Esophagus squamous epithelium (tissue), 5 donors: ENCODE measurements at regions not wholly inside any gene's neighbourhood (a gene's known extent, or its start where the extent isn't known, plus 50 kb on each side); places are given as distances from the start of the nearest gene placed in this dataset.

Source experiments
- DNase-seq: peaks from one replicate; lab custom pipeline; 2025; lab: John Stamatoyannopoulos, UW
- H3K27ac ChIP-seq, 4 donors: fragments of 200-600 bp; sonication (generic); one replicate each; pipeline ENCODE4 v1.5.1; 2016 to 2019; ENCODE audit warnings: mild to moderate bottlenecking in 1 of 4
- H3K27me3 ChIP-seq, 4 donors: fragments of 200-600 bp; sonication (generic); 1 replicate in 3 of 4; 2 replicates in 1 of 4; pipeline versions ENCODE4 v1.5.1 to v1.6.0; 2017 to 2021; ENCODE audit warnings: antibody characterized with exemption in 1 of 4
- H3K36me3 ChIP-seq, 3 donors: fragments of 200-600 bp; sonication (generic); one replicate each; pipeline ENCODE4 v1.5.1; 2016 to 2019
- H3K4me1 ChIP-seq, 3 donors: fragments of 200-600 bp; sonication (generic); one replicate each; pipeline ENCODE4 v1.5.1; 2017 to 2019
- H3K4me3 ChIP-seq, 4 donors: fragments of 200-600 bp; sonication (generic); 1 replicate in 3 of 4; 2 replicates in 1 of 4; pipeline ENCODE4 v1.5.1; 2016 to 2019; ENCODE audit warnings: mild to moderate bottlenecking in 2 of 4, moderate library complexity in 1 of 4
- H3K9me3 ChIP-seq, 3 donors: fragments of 200-600 bp; sonication (generic); one replicate each; pipeline ENCODE4 v1.5.1; 2016 to 2019
- POLR2A ChIP-seq, 4 donors: fragments of 450-650 bp; IDR thresholded peaks; one replicate each; pipeline ENCODE4 v1.6.1; 2017; ENCODE audit warnings: antibody characterized with exemption in 4 of 4, mild to moderate bottlenecking in 4 of 4, moderate library complexity in 3 of 4
- WGBS, 2 donors: methylation state at CpG; one replicate each; pipeline ENCODE4 v1.1.5; 2018; 5-methylcytosine and 5-hydroxymethylcytosine counted together
- intact Hi-C: fragments of 100-400 bp; cut with DNase I; formaldehyde crosslinking; loops from one replicate; pipeline ENCODE4 v1.15.0; 2022
- TF ChIP-seq, protein P1 (sequence below), 6 experiments: fragments of 450-650 bp in 4 of 6; fragments of 200-600 bp in 2 of 6; sonication (generic) in 2 of 6; IDR thresholded peaks; one replicate each; pipeline ENCODE4 v1.5.1; 2016 to 2019; ENCODE audit warnings: antibody characterized with exemption in 6 of 6, mild to moderate bottlenecking in 4 of 6, moderate library complexity in 4 of 6
- donor health status: DM: yes; HTN: yes; CAD: no.

DNA sequence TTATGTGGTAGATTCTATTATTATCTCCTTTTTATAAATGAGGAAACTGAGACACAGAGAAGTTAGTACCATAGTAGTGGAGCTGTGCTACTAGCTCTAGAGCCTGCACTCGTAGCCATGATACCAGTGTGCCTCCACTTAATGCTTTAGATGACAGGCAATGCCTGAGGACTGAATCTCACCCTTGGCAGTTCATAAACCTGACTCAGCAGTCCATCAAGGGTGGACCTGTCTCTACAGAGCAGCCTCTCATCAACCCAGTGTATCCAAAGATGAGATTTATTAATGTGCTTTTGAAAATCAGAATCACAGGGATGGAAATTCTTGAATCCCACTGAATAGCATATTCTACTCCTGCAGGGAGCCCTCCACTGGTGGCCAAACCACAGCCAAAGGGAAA lies 483.2 kb upstream of the DIPK2B start:
- no peak for TF ChIP-seq POLR2A (IDR thresholded peaks at IDR 0.05)
- TF ChIP-seq, protein P1, sequence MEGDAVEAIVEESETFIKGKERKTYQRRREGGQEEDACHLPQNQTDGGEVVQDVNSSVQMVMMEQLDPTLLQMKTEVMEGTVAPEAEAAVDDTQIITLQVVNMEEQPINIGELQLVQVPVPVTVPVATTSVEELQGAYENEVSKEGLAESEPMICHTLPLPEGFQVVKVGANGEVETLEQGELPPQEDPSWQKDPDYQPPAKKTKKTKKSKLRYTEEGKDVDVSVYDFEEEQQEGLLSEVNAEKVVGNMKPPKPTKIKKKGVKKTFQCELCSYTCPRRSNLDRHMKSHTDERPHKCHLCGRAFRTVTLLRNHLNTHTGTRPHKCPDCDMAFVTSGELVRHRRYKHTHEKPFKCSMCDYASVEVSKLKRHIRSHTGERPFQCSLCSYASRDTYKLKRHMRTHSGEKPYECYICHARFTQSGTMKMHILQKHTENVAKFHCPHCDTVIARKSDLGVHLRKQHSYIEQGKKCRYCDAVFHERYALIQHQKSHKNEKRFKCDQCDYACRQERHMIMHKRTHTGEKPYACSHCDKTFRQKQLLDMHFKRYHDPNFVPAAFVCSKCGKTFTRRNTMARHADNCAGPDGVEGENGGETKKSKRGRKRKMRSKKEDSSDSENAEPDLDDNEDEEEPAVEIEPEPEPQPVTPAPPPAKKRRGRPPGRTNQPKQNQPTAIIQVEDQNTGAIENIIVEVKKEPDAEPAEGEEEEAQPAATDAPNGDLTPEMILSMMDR (IDR thresholded peaks at IDR 0.05) = no peak
- Histone ChIP-seq H3K36me3 (no peaks in the 10 kb centered on the region), H3K27me3 (no peaks in the 10 kb centered on the region), H3K4me1 (no peaks in the 10 kb centered on the region), H3K9me3 (no peaks in the 10 kb centered on the region), H3K4me3 (no peak overlapping the region), H3K27ac (no peak overlapping the region)
- WGBS, 2 donors = 25 to 33% methylated on average over 1 of the region's 1 CpG
- intact Hi-C loops = no loop called here
- no peak for DNase-seq

DNA sequence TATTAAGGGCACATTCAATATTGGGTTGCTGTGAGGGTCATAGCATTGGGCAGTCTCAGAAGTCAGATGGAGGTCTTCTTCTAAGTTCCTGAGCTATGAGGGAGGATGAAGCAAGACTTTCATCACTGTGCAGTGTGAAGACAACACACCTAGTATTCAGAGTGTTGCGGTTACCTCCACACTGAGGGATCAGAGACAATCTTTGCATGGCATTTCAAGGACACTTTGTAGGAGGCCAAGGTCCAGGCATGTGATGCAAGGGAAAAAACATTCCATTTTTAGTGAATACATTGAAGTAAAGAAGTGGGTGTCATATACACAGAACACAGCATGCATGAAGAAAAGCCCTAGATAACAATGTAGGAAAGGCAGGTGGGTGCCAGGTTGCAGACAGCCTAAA lies 481.2 kb upstream of the DIPK2B start:
- Histone ChIP-seq H3K4me1 (no peaks in the 10 kb centered on the region), H3K9me3 (no peaks in the 10 kb centered on the region), H3K27ac (no peak overlapping the region), H3K27me3 (no peaks in the 10 kb centered on the region), H3K36me3 (no peaks in the 10 kb centered on the region), H3K4me3 (no peak overlapping the region)
- no peak for DNase-seq
- WGBS, 2 donors = 100% methylated on average over 1 of the region's 1 CpG
- TF ChIP-seq, protein P1 (IDR thresholded peaks at IDR 0.05) = no peak
- no peak for TF ChIP-seq POLR2A (IDR thresholded peaks at IDR 0.05)
- intact Hi-C loops = no loop called here

GRCh38 chrX:45669715-45670340 lies 469.2 kb upstream of the DIPK2B start:
- DNase-seq = no peak
- Histone ChIP-seq H3K9me3 (no peaks in the 10 kb centered on the region), H3K4me3 (no peak overlapping the region), H3K36me3 (no peaks in the 10 kb centered on the region), H3K27ac (no peak overlapping the region), H3K27me3 (no peaks in the 10 kb centered on the region), H3K4me1 (no peaks in the 10 kb centered on the region)
- TF ChIP-seq POLR2A (IDR thresholded peaks at IDR 0.05) = no peak
- TF ChIP-seq, protein P1 (IDR thresholded peaks at IDR 0.05) = no peak
- intact Hi-C loops = no loop called here
- WGBS, 2 donors = 47 to 87% methylated on average over 4 to 5 of the region's 5 CpGs

- no peak for DNase-seq
These were observed 468.2 kb upstream of the DIPK2B start for GRCh38 chrX:45668686-45669443.

GRCh38 chrX:45667666-45668065 lies 467.0 kb upstream of the DIPK2B start:
- Histone ChIP-seq H3K4me1 (no peaks in the 10 kb centered on the region), H3K4me3 (no peak overlapping the region), H3K36me3 (no peaks in the 10 kb centered on the region), H3K27ac (no peak overlapping the region), H3K27me3 (no peaks in the 10 kb centered on the region), H3K9me3 (no peaks in the 10 kb centered on the region)
- no peak for TF ChIP-seq POLR2A (IDR thresholded peaks at IDR 0.05)
- TF ChIP-seq, protein P1 (IDR thresholded peaks at IDR 0.05) = no peak
- no CpG with 5 or more reads among the region's 1 CpG for WGBS, 2 donors
- intact Hi-C loops = no loop called here
- no peak for DNase-seq

More at GRCh38 chrX:45668686-45669443, 468.2 kb upstream of the DIPK2B start:
- intact Hi-C loops = no loop called here
- WGBS, 2 donors = 41 to 47% methylated on average over 4 to 6 of the region's 6 CpGs
- Histone ChIP-seq H3K4me3 (no peak overlapping the region), H3K36me3 (no peaks in the 10 kb centered on the region), H3K27ac (no peak overlapping the region), H3K4me1 (no peaks in the 10 kb centered on the region), H3K27me3 (no peaks in the 10 kb centered on the region), H3K9me3 (no peaks in the 10 kb centered on the region)
- no peak for TF ChIP-seq POLR2A (IDR thresholded peaks at IDR 0.05)
- TF ChIP-seq, protein P1 (IDR thresholded peaks at IDR 0.05) = no peak
